H1 (cell line): ENCODE measurements at regions not wholly inside any gene's neighbourhood (a gene's known extent, or its start where the extent isn't known, plus 50 kb on each side); places are given as distances from the start of the nearest gene placed in this dataset.

Source experiments
- PHF8 ChIP-seq: fragments of 200-600 bp; sonication (generic); conservative IDR thresholded peaks from 2 replicates; pipeline ENCODE4 v1.7.1; 2012; ENCODE audit warnings: low read depth, mild to moderate bottlenecking, inconsistent platforms, low read length, moderate library complexity
- SP2 ChIP-seq: IDR thresholded peaks from 2 replicates; pipeline ENCODE4 v1.6.1; 2012; ENCODE audit warnings: mild to moderate bottlenecking, low read length, inconsistent platforms
- SUZ12 ChIP-seq: fragments of 200-600 bp; sonication (generic); IDR thresholded peaks from 2 replicates; pipeline ENCODE4 v1.6.1; 2012; ENCODE audit warnings: mild to moderate bottlenecking, inconsistent platforms, low read length, moderate library complexity, mixed read lengths
- TF ChIP-seq, protein P1 (sequence below), 3 experiments: IDR thresholded peaks; 1 replicate in 2 of 3; 2 replicates in 1 of 3; pipeline versions ENCODE4 v1.5.1 to v1.6.1; 2011; ENCODE audit warnings: low read length in 3 of 3, mild to moderate bottlenecking in 3 of 3, inconsistent platforms in 2 of 3, low read depth in 1 of 3, moderate library complexity in 1 of 3; ENCODE audit not compliant: insufficient read depth in 1 of 3; ENCODE audit errors: control extremely low read depth in 1 of 3

DNA sequence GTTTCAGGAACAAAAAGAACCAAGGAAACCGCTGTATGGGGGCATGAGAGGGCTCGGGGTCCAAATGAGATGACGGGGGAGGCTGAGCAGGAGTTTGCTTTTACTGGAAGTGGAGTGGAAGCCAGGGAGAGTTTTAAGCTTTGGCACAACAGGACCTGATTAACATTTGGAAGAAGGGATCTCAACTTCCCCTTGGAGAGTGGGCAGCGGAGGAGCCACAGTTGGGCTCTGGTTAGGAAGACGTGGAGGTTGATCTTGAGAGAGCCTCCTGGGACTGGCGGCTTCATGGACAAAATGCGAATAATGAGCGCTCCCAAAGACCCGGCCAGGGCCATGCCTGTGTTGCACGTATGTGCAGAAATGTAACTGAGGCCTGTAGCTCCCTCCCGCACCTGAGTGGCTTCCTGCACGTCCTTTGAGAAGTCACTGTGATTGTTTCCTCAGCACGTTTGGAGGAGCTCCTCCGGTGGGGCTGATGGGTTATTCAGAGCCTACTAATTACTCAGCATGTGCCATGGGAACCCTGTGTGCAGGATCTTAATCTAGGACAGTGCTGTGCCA, 595.3 kb upstream of the MGMT start:
- TF ChIP-seq SP2 (no peak), PHF8 (no peak), SUZ12 (no peak)
- TF ChIP-seq, protein P1, sequence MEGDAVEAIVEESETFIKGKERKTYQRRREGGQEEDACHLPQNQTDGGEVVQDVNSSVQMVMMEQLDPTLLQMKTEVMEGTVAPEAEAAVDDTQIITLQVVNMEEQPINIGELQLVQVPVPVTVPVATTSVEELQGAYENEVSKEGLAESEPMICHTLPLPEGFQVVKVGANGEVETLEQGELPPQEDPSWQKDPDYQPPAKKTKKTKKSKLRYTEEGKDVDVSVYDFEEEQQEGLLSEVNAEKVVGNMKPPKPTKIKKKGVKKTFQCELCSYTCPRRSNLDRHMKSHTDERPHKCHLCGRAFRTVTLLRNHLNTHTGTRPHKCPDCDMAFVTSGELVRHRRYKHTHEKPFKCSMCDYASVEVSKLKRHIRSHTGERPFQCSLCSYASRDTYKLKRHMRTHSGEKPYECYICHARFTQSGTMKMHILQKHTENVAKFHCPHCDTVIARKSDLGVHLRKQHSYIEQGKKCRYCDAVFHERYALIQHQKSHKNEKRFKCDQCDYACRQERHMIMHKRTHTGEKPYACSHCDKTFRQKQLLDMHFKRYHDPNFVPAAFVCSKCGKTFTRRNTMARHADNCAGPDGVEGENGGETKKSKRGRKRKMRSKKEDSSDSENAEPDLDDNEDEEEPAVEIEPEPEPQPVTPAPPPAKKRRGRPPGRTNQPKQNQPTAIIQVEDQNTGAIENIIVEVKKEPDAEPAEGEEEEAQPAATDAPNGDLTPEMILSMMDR (IDR thresholded peaks at IDR 0.05; ENCODE audit: control extremely low read depth in 1 of 3, insufficient read depth in 1 of 3, low read depth in 1 of 3, low read length in 3 of 3): no peak
